Stimulated activated CD8-positive, alpha-beta memory T cell treated with anti-CD3 and anti-CD28 coated beads, Interleukin-12 subunit alpha, Interleukin-12 subunit beta, amount 100 ng/mL, for 1 hour (primary cell): ENCODE measurements at regions not wholly inside any gene's neighbourhood (a gene's known extent, or its start where the extent isn't known, plus 50 kb on each side); places are given as distances from the start of the nearest gene placed in this dataset.
"Not testable (repeated sequence)": the region's sequence is repeated elsewhere in the genome, so short reads cannot be mapped to it uniquely, and the experiment has no call there.

Experiments used
- DNase-seq: peaks from one replicate; pipeline ENCODE4 v3.0.0-alpha.2; 2020; ENCODE audit warnings: low read depth

- DNase-seq = no peak
Measured at GRCh38 chr5:123709422-123709821, 197.4 kb downstream of the CSNK1G3 start.

GRCh38 chr5:123708074-123708806 is 196.3 kb downstream of the CSNK1G3 start:
- DNase-seq = no peak

GRCh38 chr5:123706531-123706930 is 194.6 kb downstream of the CSNK1G3 start:
- DNase-seq = no peak

- DNase-seq = no peak
Measured at GRCh38 chr5:123705741-123706140, 193.8 kb downstream of the CSNK1G3 start.

- no peak for DNase-seq
Measured at GRCh38 chr5:123701511-123702200, 189.7 kb downstream of the CSNK1G3 start.

GRCh38 chr5:123700624-123701287 is 188.8 kb downstream of the CSNK1G3 start:
- no peak for DNase-seq

- no peak for DNase-seq
Measured at GRCh38 chr5:123699571-123699970, 187.6 kb downstream of the CSNK1G3 start.

GRCh38 chr5:123698937-123699336 is 187.0 kb downstream of the CSNK1G3 start:
- not testable (repeated sequence) for DNase-seq

GRCh38 chr5:123696921-123697341 is 185.0 kb downstream of the CSNK1G3 start:
- DNase-seq = no peak

- no peak for DNase-seq
Measured at GRCh38 chr5:123690821-123691220, 178.8 kb downstream of the CSNK1G3 start.

- DNase-seq = no peak
Measured at GRCh38 chr5:123681061-123681460, 169.1 kb downstream of the CSNK1G3 start.

- no peak for DNase-seq
Measured at GRCh38 chr5:123673107-123673506, 161.1 kb downstream of the CSNK1G3 start.

- DNase-seq = no peak
Measured at GRCh38 chr5:123671711-123672456, 159.9 kb downstream of the CSNK1G3 start.

GRCh38 chr5:123671042-123671441 is 159.1 kb downstream of the CSNK1G3 start:
- peak; percentile 4 for DNase-seq
